ENCODE measurements at regions not wholly inside any gene's neighbourhood (a gene's known extent, or its start where the extent isn't known, plus 50 kb on each side); places are given as distances from the start of the nearest gene placed in this dataset.
A peak's percentile ranks its signal among the peaks of the same experiment; 100 is the strongest.
"Not testable (repeated sequence)": the region's sequence is repeated elsewhere in the genome, so short reads cannot be mapped to it uniquely, and the experiment has no call there.

DNA sequence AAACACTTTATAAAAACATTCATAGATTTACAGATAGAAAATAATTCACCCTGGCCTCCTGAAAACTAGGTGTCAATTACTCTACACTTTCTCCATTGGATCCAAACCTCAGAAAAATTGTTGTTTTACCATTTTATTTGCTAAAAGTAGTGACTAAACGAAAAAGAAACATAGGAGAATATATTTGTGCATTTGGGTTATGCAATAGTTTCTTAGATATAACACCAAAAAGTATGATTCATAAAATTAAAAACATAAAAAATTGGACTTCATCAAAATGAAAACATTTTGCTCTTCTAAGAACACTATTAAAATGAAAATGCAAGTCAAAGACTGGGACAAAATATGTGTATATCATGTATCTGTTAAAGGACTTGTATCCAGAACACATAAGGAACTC, 671.3 kb downstream of the MAFB start:
- DNase-seq (ENCODE audit: low read depth in 4 of 4, low spot score in 3 of 4) = no peak

DNA sequence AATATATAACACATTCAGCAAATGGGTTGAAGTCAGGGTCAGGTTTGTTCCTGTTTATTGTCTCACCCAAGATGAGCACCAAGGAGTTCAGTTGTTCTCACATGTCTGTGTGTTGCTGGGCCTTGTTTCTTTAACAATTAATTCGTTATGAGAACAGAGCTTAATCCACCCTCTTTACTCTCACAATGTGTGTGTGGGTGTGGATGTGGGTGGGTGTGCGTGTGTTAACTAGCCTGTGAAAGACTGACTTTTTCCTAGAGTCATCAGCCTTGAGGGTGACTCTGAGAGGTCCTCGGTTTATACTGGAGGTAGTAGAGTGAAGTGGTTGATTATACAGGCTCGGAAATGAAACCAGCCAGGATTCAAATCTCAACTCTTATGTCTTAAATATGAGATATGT, 672.1 kb downstream of the MAFB start:
- DNase-seq (ENCODE audit: low read depth in 4 of 4, low spot score in 3 of 4) = no peak

GRCh38 chr20:40016392-40016791, 672.6 kb downstream of the MAFB start:
- DNase-seq (ENCODE audit: low read depth in 4 of 4, low spot score in 3 of 4) = no peak

- not testable (repeated sequence) for DNase-seq (ENCODE audit: low read depth in 4 of 4, low spot score in 3 of 4)
Observed at GRCh38 chr20:40012026-40012425, 677.0 kb downstream of the MAFB start.

DNA sequence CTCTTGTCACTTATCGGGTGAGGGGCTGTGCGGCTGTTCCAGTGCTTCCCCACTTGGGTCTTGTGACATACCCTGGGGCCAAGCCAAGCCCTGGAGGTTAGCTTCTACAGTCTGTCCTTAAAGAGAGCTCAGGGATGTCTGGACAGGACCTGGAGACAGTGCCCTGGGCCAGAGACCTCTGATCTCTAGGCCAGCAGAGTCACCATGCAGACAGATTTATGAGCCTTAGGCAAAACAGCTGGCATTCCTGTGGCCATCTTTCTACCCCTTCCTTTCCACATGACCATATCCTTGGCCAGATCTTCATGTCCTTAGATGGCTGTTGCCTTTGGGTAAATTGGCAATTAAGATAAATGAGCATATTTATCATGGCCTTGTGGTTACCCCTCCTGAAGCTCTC, 678.6 kb downstream of the MAFB start:
- no peak for DNase-seq (ENCODE audit: low read depth in 4 of 4, low spot score in 3 of 4)

DNA sequence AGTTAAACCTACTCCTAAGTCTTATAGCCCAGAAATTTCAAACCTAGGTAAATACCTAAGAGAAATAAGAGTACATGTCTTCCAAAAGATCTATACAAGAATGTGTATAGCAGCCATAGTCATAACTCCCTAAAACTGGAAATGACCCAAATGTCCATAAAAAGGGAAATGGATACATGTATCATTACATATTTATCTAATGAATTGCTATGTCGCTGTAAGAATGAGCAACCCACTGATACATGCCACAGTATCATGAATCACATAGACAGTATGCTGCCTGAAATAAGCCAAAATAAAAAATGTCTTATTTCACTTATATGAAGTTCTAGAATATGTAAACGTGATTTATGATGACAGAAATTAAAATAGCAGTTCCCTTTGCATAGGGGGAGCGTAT, 679.5 kb downstream of the MAFB start:
- no peak for DNase-seq (ENCODE audit: low read depth in 4 of 4, low spot score in 3 of 4)

DNA sequence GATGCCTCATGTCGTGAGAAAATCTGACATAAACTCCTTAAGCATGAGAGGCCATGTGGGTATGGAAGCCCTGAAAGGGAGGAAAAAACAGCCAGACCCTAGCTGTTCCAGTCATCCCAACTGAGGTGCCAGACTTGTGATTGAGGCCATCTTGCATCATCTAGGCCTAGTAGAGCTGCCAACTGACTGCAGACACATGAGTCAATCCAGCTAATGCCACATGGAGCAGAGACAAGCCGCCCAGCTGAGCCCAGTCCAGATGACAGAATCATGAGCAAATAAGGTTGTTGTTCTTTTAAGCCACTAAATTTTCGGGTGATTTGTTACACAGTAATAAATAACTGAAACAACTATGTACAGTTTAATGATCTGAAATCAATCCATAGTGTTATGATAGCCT, 680.9 kb downstream of the MAFB start:
- DNase-seq (ENCODE audit: low read depth in 4 of 4, low spot score in 3 of 4) = no peak

GRCh38 chr20:40006168-40006860, 682.7 kb downstream of the MAFB start:
- no peak for DNase-seq (ENCODE audit: low read depth in 4 of 4, low spot score in 3 of 4)

GRCh38 chr20:40004092-40004491, 684.9 kb downstream of the MAFB start:
- DNase-seq (ENCODE audit: low read depth in 4 of 4, low spot score in 3 of 4) = not testable (repeated sequence)

DNA sequence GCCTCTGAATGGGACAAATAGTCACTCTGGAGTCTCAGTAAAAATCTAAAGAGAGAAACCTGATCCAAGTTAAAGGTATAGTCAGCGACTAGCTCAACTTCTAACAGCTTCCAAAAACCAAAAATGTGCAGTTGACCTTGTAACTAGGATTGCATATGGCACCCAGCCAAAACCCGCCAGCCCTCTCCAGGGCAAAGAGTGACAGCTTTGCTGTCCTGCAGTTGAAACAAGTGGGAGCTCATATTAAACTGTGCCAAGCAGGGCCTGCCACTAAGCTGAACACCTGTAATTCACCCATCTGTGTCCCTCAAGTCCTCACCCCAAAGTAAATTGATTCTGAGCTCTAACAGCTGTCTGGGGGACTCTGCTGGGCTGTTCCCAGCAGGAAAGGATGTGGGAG, 695.3 kb downstream of the MAFB start:
- DNase-seq (ENCODE audit: low read depth in 4 of 4, low spot score in 3 of 4) = no peak

- no peak for DNase-seq (ENCODE audit: low read depth in 4 of 4, low spot score in 3 of 4)
Observed at GRCh38 chr20:39990692-39991091, 698.3 kb downstream of the MAFB start.

GRCh38 chr20:39988991-39989390, 700.0 kb downstream of the MAFB start:
- DNase-seq (ENCODE audit: low read depth in 4 of 4, low spot score in 3 of 4) = no peak

GRCh38 chr20:39986173-39986904, 702.7 kb downstream of the MAFB start:
- peak in 1 of 4 donors; percentile 44 for DNase-seq (ENCODE audit: low read depth in 4 of 4, low spot score in 3 of 4)

- no peak for DNase-seq (ENCODE audit: low read depth in 4 of 4, low spot score in 3 of 4)
Observed at GRCh38 chr20:39985271-39985827, 703.7 kb downstream of the MAFB start.

DNA sequence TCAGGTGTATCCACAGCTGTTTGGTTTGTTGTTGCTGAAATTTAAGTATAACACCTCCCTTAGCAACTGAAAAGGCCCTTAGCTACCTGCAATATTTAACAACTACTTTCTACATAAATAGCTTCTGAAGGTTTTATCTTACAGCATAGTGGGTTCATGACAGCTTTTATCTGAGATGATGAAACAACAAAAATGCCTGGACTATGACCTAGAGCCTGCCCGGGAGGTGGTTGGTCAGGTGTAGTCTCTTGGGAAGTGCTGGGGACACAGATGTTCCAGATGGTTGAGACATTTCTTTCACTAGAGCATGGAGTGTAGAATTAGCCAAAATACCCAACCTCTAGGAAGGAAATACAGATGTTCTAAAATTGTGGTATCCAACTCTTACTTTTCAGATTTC, 705.4 kb downstream of the MAFB start:
- DNase-seq (ENCODE audit: low read depth in 4 of 4, low spot score in 3 of 4) = no peak

- no peak for DNase-seq (ENCODE audit: low read depth in 4 of 4, low spot score in 3 of 4)
Observed at GRCh38 chr20:39983183-39983582, 705.9 kb downstream of the MAFB start.

GRCh38 chr20:39974966-39975501, 714.0 kb downstream of the MAFB start:
- no peak for DNase-seq (ENCODE audit: low read depth in 4 of 4, low spot score in 3 of 4)

DNA sequence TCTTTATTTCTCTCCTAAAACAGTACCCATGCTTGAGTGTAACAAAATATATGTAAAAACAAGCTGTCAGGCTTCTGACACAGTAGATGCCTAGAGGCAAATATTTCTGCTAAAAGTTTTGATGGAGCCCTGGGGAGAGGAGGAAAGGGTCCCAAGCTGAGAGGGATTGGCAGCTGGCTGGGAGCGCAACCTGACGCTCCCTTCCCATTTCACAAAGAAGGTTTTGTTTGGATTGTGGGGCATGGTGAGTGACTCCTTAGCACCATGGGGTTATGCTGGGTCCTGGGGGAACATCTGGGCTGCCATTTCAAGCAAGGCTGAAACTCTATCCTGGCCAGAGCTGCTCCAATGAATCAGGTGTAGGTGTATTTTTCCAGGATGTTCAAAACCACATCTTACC, 720.5 kb downstream of the MAFB start:
- no peak for DNase-seq (ENCODE audit: low read depth in 4 of 4, low spot score in 3 of 4)

GRCh38 chr20:39967806-39968205, 721.2 kb downstream of the MAFB start:
- DNase-seq (ENCODE audit: low read depth in 4 of 4, low spot score in 3 of 4) = no peak

DNA sequence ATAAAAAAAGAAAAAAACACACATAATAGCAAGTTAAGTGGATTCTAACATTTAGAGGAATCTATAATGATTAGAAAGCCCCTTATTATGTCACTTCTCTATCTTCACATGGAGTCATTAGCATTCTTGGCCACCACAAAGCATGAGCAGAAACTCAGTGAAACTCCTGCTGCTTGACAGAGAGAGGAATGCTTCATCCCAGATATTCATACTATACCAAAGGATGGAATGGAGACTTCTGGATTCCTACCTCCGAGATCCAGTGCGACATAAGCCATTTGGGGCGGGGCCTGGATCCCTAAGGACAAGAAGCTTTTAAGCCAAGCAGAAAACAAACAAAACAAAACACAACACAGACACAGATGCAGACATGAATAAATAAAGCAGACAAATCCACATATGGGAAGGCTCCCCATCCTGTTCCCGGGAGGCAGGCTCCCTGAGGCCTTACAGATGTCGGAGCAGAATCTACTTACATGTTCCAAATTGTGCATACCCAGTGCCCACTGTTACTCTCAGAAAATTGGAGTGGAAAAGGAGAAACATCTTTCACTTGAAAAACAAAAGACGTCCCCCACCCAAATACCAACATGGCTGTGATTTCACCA, 727.3 kb downstream of the MAFB start:
- DNase-seq (ENCODE audit: low read depth in 4 of 4, low spot score in 3 of 4) = no peak
